ENCODE measurements at regions not wholly inside any gene's neighbourhood (a gene's known extent, or its start where the extent isn't known, plus 50 kb on each side); places are given as distances from the start of the nearest gene placed in this dataset.

DNA sequence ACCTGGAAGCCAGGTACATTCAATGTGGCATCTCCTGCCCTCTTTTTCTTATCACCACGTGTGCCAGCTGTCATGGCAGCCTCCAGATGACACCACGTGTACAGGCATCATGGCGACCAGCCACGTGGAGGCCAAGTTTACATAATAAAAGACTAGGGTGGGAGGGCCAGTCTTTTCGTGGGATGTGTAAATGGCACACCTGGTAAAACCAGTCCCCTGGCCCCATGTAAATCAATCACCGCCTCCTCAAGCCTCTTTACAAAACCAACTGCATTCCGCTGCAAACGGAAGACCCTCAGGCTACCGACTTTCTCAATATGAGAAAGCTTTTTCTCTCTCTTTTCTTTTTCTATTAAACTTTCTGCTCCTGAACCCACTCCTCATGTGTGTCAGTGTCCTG lies 65.1 kb upstream of the PHF14 start:
- DNase-seq (ENCODE audit: low spot score): no peak

DNA sequence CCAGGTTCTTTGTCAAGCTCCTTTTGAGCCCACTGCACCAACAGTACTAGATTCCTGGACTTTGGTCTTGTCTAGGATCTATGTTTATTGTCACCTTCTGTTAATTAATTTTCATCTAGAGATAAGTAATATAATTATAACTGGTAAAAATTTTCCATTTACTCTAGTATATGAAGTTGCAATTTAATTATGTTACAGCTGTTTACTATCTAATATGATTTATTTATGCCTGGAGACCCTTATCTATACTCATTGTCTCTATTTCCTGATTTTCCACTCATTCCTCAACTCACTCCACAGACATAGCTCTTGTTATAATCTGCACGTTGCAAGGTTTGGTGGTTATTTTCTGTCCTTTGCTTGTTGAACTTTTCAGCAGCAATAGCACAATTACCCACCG lies 63.2 kb upstream of the PHF14 start:
- DNase-seq (ENCODE audit: low spot score): no peak

GRCh38 chr7:10912077-10912476 lies 61.6 kb upstream of the PHF14 start:
- no peak for DNase-seq (ENCODE audit: low spot score)

- DNase-seq (ENCODE audit: low spot score): no peak
Measured at GRCh38 chr7:10913457-10913856, 60.2 kb upstream of the PHF14 start.

DNA sequence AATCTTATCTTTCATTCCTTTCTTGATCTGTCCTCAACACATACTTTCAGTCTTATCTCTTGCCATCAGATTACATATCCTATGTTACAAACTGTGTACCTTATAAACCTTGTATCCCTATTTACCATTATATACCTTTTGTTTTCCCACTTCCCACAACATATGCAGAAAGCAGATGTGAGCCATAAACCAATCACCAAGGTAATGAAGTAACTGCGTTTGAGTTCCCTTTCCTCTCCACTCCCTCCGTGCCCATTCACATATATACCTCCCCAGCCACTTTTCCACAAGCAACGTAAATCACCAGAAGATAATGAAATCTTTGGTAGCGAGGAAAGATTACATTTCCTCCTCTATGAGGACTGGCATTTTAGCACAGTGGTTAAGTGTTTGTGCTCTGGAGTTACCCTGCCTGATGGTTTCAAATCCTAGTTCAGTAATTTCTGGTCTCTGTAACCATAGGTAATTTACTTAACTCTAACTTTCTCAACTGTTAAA lies 55.5 kb upstream of the PHF14 start:
- DNase-seq (ENCODE audit: low spot score): no peak

DNA sequence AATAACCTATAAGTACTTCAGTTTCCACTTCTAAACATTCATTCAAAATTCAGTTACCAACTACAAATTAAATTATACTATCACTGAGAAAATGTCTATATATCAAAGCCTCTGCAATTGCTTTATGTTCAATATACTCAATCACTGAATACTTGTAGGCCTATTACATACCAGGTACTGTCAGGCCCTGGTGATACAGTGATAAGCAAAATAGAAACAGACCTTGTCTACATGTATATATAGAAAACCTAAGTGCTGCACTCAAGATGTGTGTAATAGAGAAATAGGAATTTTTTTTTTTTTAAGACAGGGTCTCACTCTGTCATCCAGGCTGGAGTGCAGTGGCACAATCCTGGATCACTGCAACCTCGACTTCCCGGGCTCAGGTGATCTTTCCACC lies 53.7 kb upstream of the PHF14 start:
- no peak for DNase-seq (ENCODE audit: low spot score)

Data from AG20443 (cell line).